ENCODE measurements at regions not wholly inside any gene's neighbourhood (a gene's known extent, or its start where the extent isn't known, plus 50 kb on each side); places are given as distances from the start of the nearest gene placed in this dataset.

DNA sequence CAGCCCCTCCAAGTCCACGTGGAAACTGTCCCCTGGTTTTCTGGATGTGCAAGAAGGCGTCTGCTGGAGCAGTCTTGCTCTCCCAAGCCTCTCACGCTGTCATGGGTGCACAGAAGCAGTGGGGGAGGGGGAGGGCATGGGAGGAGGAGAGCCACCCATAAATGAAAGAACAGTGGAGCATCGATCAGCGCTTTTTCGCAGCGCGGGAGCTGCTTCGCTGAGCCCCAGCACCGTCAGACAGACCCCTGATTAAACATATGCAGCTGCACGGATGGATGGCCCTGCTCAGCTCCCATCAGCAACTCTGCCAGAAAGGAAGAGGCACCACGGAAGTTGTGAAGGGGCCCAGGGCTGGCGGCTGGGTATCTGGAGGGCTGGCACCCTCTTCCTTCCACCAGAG lies 264.9 kb downstream of the UQCRFS1 start:
- no peak overlapping the region for H3K4me3 ChIP-seq (ENCODE audit: low read depth, low read length)

DNA sequence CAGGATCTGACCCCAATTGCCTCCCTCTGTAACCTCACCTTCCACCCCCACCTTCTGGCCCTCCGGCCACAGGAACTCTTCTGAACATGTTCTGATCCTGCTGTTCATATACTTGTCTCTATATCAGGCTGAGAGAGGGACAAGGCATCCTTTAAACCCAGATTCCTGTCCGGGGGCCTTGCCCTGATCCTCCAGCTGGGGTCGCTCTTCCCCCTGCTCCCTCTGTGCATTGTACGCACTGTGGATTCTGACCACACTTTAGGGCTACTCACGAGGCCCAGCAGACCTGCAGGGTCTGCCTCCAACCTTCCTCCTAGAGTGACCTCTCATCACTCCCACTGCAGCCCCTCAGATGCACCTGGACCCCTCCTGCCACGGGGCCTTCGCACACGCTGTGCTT lies 269.3 kb downstream of the UQCRFS1 start:
- H3K4me3 ChIP-seq (ENCODE audit: low read depth, low read length): no peak overlapping the region

DNA sequence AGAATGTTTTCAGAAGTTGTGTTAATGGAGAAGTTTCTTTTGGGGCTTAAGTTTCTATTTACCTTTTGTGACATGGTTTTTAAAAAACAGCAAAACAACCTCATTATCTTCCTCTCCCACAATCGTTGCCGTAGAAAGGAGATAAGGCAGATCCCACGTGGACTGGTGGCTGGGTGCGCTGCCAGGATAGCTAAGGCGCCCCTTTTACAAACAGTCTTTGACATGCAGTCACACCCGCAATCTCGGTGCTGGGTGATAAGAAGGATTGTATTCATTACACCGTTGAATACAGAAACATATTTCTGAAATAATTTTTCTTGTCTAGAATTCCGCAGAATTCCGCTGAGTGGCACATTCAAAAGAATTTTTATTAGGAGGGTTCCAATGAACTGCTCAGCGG lies 271.1 kb downstream of the UQCRFS1 start:
- no peak overlapping the region for H3K4me3 ChIP-seq (ENCODE audit: low read depth, low read length)

GRCh38 chr19:28940751-28941500 lies 272.0 kb downstream of the UQCRFS1 start:
- H3K4me3 ChIP-seq (ENCODE audit: low read depth, low read length): no peak overlapping the region

DNA sequence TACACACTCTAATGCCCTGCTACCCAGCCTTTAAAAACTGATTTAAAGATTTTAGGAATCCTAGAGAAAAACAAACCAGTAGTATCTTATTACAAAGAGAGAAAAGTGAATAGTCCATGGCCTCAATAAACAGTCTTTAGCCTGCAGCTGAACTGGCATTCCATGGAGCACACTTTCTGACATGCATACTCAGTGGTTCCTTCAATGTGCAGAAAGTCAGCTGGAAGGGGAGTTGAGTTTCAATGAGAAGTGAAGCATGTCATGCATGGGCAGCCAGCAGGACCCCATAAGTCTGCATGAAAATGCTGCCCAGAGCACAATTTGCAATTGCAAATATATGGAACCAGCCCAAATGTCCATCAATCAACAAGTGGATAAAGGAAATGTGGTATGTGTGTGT lies 273.7 kb downstream of the UQCRFS1 start:
- H3K4me3 ChIP-seq (ENCODE audit: low read depth, low read length): no peak overlapping the region

DNA sequence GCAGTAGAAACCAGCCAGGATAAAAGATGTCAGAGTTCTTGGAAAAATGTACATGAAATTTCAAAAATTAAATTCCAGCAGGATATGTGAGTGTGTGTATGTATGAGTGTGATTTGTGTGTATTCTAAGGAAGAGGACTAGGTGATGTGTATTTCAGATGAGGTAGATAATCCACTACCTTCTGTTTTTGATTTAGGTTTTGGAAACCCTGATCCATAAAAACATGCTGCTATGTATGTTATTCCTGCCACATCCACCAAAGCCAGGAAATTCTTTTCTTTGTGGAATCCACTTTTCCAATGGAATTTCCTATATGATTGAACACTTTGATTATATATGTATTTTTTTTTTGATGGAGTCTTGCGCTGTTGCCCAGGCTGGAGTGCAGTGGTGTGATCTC lies 276.9 kb downstream of the UQCRFS1 start:
- H3K4me3 ChIP-seq (ENCODE audit: low read depth, low read length): no peak overlapping the region

- no peak overlapping the region for H3K4me3 ChIP-seq (ENCODE audit: low read depth, low read length)
Observed at GRCh38 chr19:28934631-28935030, 278.3 kb downstream of the UQCRFS1 start.

DNA sequence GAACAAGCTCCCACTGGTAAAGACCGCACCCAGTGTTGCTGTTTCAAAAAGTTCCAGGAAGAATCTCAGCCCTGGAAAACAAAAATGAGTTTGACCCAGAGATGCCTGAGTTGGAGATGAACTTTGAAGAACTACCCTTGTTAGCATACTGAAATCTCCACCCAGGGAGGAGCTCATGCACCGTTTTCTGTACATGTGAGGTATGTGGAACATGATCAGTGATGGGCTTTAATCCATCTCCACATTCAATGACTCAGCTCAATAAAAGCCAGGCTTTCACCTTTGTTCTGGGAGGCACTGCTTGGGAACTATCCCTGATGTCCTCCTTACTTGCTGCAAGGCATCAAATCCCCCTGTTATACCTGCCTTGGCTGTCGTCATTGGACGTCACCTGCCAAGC lies 279.9 kb downstream of the UQCRFS1 start:
- no peak overlapping the region for H3K4me3 ChIP-seq (ENCODE audit: low read depth, low read length)

DNA sequence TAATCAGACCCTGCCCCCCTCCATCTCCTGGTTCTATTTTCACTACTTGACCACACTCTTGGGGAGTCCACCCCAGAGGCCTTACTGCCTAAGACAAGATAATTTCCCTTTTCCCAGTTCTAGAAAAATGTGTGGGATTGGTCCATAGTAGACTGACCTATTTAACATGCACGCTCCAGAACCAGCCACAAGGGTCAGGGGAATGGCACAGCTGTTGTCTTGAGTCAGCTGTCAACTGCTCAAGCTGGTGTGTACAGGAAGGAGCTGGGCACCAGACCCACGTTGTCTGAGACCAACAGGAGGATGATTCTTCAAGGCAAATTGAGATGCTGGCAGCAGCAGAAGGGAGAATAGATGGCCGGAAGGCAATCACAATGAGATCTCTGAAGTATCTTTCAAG lies 280.5 kb downstream of the UQCRFS1 start:
- H3K4me3 ChIP-seq (ENCODE audit: low read depth, low read length): no peak overlapping the region

- no peak overlapping the region for H3K4me3 ChIP-seq (ENCODE audit: low read depth, low read length)
Observed at GRCh38 chr19:28929006-28929405, 283.9 kb downstream of the UQCRFS1 start.

DNA sequence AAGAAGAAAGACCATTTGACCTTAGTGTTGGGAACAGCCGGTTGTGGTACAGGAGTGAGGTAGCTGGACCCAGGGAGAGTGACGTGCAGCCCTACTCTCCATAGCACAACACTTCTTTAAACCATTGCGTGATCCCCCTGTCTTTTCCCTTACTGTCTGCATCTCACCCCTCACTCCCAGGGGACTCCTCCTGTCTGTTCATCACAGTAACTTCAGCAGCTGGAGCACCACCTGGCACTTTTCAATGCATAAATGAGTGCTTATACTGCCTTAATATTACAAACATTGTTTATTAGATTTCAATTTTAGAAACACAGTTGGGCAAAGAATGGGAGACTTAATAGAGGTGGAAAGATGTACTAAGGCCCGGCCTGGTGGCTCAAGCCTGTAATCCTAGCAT lies 285.5 kb downstream of the UQCRFS1 start:
- no peak overlapping the region for H3K4me3 ChIP-seq (ENCODE audit: low read depth, low read length)

DNA sequence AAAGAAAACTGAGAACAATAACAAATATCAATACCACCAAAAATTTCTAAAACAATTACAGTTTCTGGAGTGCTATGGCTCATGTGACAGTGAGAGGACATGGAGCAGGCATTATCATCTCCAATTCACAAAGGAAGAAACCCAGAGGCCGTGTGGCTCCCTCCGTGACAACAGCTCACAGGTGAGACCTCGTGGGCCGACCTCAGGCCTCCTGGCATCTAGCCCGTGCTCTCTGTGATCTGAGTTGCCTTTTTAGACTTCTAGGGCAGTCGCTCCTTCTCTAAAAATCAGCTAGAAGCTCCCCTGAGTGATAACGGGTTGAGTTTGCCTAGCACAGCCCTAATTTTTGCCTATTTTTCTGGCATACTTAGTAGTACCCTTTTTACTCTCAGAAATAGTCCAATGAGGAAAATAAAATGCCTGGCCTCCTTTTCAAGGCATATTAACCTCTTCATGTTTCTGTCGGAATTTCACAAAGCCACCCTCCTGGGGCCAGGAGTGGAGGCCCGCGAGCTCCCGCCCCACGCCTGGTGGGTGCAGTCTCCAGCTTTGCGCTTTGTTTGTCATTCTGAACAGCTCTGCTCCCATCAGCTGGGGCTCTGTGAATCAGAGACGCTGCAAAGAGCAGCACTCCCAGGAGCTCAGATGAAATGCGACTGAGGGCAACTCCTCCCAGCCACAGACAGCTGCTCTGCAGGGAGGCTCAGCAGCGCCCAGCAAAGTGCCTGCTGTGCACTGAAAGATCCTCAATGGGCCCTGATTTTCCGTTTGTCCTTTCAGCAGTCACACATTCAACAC lies 292.5 kb downstream of the UQCRFS1 start:
- no peak overlapping the region for H3K4me3 ChIP-seq (ENCODE audit: low read depth, low read length)

DNA sequence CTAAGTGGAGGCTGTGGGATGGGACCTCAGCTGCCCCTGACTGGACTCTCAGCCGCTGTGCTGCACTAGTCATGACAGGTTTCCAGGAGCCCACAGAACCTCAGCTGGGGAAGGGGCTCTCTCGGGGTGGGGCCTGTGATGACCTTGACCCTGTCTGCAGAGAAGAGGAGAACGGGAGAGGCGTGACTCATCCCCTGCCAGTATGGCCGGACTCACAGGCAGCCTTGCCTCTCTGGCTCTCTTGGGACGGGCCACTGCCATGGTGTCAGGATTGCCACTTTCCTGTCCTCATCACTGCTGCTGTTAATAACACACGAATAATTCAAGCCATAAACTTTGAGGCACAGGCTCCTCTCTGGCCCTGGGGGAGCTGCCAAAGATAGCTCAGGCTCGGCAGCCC lies 295.3 kb downstream of the UQCRFS1 start:
- no peak overlapping the region for H3K4me3 ChIP-seq (ENCODE audit: low read depth, low read length)

DNA sequence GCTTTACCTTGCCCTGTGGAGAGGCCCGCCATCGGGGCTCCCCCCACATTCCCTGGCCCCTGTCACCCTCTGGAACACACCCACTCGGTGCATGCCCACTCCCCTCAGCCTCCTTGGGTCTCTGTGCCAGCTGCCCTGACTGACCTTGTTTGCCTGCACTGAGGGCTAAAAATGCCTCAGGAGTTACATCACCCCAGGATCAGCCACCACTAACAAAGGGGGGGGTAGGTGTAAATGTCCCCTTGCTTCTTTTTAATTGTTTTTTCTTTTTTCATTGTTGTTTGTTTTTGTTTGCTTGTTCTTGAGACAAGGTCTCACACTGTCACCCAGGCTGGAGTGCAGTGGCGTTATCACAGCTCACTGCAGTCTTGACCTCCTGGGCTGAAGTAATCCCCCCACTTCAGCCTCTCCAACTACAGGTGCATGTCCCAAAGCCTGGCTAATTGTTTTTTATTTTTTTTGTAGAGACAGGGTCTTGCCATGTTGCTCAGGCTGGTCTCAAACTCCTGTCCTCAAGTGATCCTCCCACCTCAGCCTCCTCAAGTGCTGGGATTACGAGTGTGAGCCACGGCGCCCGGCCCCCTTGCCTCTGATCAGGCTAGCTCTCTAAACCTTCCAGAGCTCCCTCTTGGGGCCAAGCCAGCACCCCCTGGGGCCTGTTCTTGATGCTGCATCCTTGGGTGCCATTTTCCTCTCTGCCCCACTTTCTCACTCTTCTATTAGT lies 297.1 kb downstream of the UQCRFS1 start:
- H3K4me3 ChIP-seq (ENCODE audit: low read depth, low read length): no peak overlapping the region

GRCh38 chr19:28915202-28915601 lies 297.7 kb downstream of the UQCRFS1 start:
- no peak overlapping the region for H3K4me3 ChIP-seq (ENCODE audit: low read depth, low read length)

DNA sequence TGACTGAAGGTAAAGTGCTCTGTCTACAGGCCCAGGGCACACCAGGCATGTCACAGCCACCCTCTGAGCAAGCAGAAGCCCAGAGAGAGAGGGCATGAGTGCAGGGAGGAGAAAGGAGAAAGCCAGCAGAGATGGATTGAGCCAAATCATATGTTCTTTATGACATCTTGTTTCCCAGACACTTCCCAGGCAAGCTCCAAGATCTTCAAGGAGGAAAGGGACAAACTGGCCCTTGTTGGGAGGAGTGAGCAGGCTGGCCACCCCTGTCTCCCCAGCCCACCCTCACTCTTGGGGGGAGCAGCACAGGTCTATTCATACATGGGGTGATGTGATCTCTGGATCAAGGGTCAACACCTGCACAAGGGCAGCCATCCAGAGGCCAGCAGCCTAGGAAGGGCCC lies 298.8 kb downstream of the UQCRFS1 start:
- H3K4me3 ChIP-seq (ENCODE audit: low read depth, low read length): no peak overlapping the region

DNA sequence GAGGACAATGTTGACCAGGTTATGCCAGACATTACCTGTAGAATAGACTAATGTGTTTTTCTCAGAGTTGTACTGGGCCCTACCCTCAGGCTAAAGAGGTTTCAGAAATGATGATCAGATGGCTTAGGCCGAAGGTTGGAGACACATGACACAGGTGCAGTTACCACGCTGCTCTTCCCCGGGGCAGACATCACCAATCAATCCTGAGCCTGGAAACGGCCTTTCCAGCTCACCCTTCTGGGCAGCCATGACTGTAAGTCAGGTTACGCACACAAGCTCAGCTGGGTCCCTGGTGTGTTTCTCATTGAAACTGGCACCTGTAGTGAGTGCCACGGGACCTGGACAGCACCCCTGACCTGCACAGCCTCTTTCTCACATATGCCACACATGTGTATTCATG lies 299.3 kb downstream of the UQCRFS1 start:
- H3K4me3 ChIP-seq (ENCODE audit: low read depth, low read length): no peak overlapping the region

DNA sequence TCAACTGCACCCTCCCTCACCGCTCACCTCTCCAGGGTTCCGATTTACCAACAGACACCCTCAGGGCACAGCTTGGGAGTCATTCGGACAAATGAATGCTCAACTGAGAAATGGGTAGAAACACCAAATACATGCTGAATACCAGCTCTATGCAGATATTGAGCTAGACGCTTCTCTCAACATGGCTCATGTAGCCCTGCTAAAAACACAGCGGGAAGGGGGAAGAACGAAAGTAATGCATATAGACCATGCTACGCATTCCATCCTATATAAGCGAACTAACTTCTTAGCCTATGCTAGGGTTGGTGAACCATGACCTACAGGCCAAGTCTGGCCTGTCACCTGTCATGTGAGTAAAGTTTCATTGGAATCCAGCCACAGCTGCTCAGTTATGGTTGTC lies 304.0 kb downstream of the UQCRFS1 start:
- H3K4me3 ChIP-seq (ENCODE audit: low read depth, low read length): no peak overlapping the region

GRCh38 chr19:28907534-28907933 lies 305.4 kb downstream of the UQCRFS1 start:
- H3K4me3 ChIP-seq (ENCODE audit: low read depth, low read length): no peak overlapping the region

GRCh38 chr19:28905996-28906395 lies 307.0 kb downstream of the UQCRFS1 start:
- H3K4me3 ChIP-seq (ENCODE audit: low read depth, low read length): no peak overlapping the region

GRCh38 chr19:28899703-28900102 lies 313.2 kb downstream of the UQCRFS1 start:
- no peak overlapping the region for H3K4me3 ChIP-seq (ENCODE audit: low read depth, low read length)

- no peak overlapping the region for H3K4me3 ChIP-seq (ENCODE audit: low read depth, low read length)
Observed at GRCh38 chr19:28898249-28898648, 314.7 kb downstream of the UQCRFS1 start.
